Uterus (tissue), 3 donors: ENCODE measurements at regions not wholly inside any gene's neighbourhood (a gene's known extent, or its start where the extent isn't known, plus 50 kb on each side); places are given as distances from the start of the nearest gene placed in this dataset.

Experiments
- DNase-seq, 2 donors: peaks; one replicate each; pipeline ENCODE4 v3.0.0-alpha.2; 2019 to 2020
- H3K27ac ChIP-seq, 2 donors: fragments of 200-600 bp; sonication (generic); 1 replicate in 1 of 2; 2 replicates in 1 of 2; pipeline ENCODE4 v1.5.1; 2016 to 2018
- H3K27me3 ChIP-seq, 2 donors: fragments of 200-600 bp; sonication (generic); one replicate each; pipeline ENCODE4 v1.5.1; 2018 to 2019; ENCODE audit warnings: control low read depth in 1 of 2
- H3K36me3 ChIP-seq, 2 donors: fragments of 200-600 bp; sonication (generic); one replicate each; pipeline ENCODE4 v1.5.1; 2019; ENCODE audit warnings: control low read depth in 1 of 2
- H3K4me1 ChIP-seq, 2 donors: fragments of 200-600 bp; sonication (generic); one replicate each; pipeline ENCODE4 v1.5.1; 2018 to 2019; ENCODE audit warnings: control low read depth in 1 of 2
- H3K4me3 ChIP-seq, 2 donors: fragments of 200-600 bp; sonication (generic); 1 replicate in 1 of 2; 2 replicates in 1 of 2; pipeline ENCODE4 v1.5.1; 2018 to 2019; ENCODE audit warnings: mild to moderate bottlenecking in 1 of 2
- H3K9me3 ChIP-seq, 2 donors: fragments of 200-600 bp; sonication (generic); one replicate each; pipeline ENCODE4 v1.5.1; 2019; ENCODE audit warnings: control low read depth in 1 of 2
- POLR2A ChIP-seq, 2 donors: fragments of 450-650 bp; IDR thresholded peaks; one replicate each; pipeline ENCODE4 v1.6.1; 2016; ENCODE audit warnings: antibody characterized with exemption in 2 of 2, mild to moderate bottlenecking in 1 of 2, moderate library complexity in 1 of 2
- intact Hi-C: fragments of 100-400 bp; cut with DNase I; formaldehyde crosslinking; loops from one replicate; pipeline ENCODE4 v1.15.1; 2023; ENCODE audit warnings: low total_unique reads
- TF ChIP-seq, protein P1 (sequence below), 4 experiments: fragments of 200-600 bp in 2 of 4; fragments of 450-650 bp in 2 of 4; sonication (generic) in 2 of 4; IDR thresholded peaks; one replicate each; pipeline ENCODE4 v1.5.1; 2016 to 2019; ENCODE audit warnings: antibody characterized with exemption in 4 of 4, mild to moderate bottlenecking in 2 of 4, moderate library complexity in 1 of 4
- donor health status: DM: yes; HTN: yes; CAD: no.

DNA sequence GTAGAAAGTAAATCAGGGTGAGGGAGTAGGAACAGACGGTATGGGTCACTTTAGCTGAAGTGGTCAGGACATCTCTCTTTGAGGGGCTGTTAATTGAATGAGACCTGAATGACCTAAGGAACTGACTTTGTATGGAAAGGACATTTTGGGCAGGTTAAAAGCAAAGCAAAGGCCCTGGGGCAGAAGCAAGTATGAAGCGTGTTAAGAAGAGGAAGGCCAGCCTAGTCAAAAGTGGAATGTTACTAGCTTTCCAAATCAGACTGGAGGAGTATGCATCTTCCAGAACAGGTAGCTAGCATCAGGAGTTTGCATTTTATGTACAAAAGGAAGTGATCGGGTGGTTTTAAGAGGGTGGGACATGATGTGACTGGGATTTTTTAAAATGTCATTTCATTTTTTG, 70.9 kb upstream of the PCGF5 start:
- TF ChIP-seq, protein P1, sequence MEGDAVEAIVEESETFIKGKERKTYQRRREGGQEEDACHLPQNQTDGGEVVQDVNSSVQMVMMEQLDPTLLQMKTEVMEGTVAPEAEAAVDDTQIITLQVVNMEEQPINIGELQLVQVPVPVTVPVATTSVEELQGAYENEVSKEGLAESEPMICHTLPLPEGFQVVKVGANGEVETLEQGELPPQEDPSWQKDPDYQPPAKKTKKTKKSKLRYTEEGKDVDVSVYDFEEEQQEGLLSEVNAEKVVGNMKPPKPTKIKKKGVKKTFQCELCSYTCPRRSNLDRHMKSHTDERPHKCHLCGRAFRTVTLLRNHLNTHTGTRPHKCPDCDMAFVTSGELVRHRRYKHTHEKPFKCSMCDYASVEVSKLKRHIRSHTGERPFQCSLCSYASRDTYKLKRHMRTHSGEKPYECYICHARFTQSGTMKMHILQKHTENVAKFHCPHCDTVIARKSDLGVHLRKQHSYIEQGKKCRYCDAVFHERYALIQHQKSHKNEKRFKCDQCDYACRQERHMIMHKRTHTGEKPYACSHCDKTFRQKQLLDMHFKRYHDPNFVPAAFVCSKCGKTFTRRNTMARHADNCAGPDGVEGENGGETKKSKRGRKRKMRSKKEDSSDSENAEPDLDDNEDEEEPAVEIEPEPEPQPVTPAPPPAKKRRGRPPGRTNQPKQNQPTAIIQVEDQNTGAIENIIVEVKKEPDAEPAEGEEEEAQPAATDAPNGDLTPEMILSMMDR (IDR thresholded peaks at IDR 0.05) = no peak
- TF ChIP-seq POLR2A (IDR thresholded peaks at IDR 0.05) = no peak
- Histone ChIP-seq H3K27me3 (no peaks in the 10 kb centered on the region), H3K36me3 (no peaks in the 10 kb centered on the region), H3K4me1 (no peaks in the 10 kb centered on the region), H3K9me3 (no peaks in the 10 kb centered on the region), H3K27ac (no peak overlapping the region), H3K4me3 (no peak overlapping the region)
- intact Hi-C loops = no loop called here
- no peak for DNase-seq

DNA sequence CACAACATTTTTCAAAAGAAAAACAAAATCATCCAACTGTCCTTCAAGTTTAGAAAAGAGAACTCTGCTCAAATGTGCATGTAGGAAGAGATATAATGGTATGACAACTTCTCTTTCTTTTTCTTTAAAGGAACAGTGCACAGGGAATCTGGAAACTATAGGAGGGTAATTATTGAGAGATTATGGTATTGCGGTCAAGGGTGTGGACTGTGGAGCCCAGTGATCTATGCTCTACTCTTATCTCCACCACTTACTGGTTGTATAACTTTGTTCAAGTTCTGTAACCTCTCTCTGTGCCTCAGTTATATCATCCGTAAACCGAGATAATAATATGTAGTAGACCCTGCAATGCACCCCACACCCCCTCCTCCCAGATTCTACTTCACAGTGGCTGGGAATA, 69.8 kb upstream of the PCGF5 start:
- H3K36me3 ChIP-seq = no peaks in the 10 kb centered on the region
- no peak for DNase-seq
- no peaks in the 10 kb centered on the region for H3K4me1 ChIP-seq
- intact Hi-C loops = no loop called here
- H3K27ac ChIP-seq = no peak overlapping the region
- no peaks in the 10 kb centered on the region for H3K27me3 ChIP-seq
- no peak overlapping the region for H3K4me3 ChIP-seq
- TF ChIP-seq, protein P1 (IDR thresholded peaks at IDR 0.05) = no peak
- no peak for TF ChIP-seq POLR2A (IDR thresholded peaks at IDR 0.05)
- no peaks in the 10 kb centered on the region for H3K9me3 ChIP-seq

DNA sequence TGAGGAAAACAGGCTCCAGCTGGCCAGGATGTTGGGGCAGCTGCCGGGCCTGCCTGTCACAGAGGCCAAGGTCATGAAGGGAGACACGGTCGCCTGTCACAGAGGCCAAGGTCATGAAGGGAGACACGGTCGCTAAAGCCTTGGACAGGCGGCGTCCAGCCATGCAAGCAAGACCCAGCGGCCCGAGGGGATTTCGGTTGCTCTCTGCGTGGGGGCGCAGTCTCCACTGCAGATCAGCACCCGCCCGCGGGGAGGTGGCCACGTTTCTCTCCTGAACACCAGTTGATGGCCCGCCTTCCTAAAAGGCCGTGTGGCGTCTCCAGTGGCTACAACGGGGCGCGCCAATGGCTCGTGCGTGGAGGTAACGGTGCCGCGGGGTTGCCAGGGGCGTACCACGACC, 67.0 kb upstream of the PCGF5 start:
- Histone ChIP-seq H3K4me1 (no peaks in the 10 kb centered on the region), H3K9me3 (no peaks in the 10 kb centered on the region), H3K27me3 (no peaks in the 10 kb centered on the region), H3K27ac (no peak overlapping the region), H3K4me3 (no peak overlapping the region), H3K36me3 (no peaks in the 10 kb centered on the region)
- TF ChIP-seq POLR2A (IDR thresholded peaks at IDR 0.05) = no peak
- TF ChIP-seq, protein P1 (IDR thresholded peaks at IDR 0.05) = no peak
- intact Hi-C loops = no loop called here
- no peak for DNase-seq

DNA sequence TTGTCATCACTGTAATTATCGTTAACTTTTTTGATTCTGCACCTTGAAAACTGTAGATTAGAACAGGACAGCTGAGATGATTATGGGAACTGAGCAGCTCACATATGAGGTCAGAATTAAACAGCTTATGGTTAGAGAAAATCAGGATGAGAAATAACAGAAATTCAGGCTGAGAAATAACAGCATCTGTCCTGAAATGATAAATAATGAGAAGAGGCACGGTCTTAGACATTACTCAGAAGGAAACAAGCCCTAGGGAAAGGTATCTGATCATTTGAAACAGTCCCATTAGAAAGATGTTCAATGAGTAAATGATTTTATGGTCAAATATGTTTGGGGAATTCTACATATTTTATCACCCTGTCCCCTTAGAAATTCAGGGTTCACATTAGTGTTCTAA, 65.6 kb upstream of the PCGF5 start:
- no peaks in the 10 kb centered on the region for H3K4me1 ChIP-seq
- intact Hi-C loops = no loop called here
- no peaks in the 10 kb centered on the region for H3K9me3 ChIP-seq
- no peak for DNase-seq
- no peak overlapping the region for H3K27ac ChIP-seq
- no peak overlapping the region for H3K4me3 ChIP-seq
- TF ChIP-seq, protein P1 (IDR thresholded peaks at IDR 0.05) = no peak
- no peak for TF ChIP-seq POLR2A (IDR thresholded peaks at IDR 0.05)
- no peaks in the 10 kb centered on the region for H3K36me3 ChIP-seq
- H3K27me3 ChIP-seq = no peaks in the 10 kb centered on the region

DNA sequence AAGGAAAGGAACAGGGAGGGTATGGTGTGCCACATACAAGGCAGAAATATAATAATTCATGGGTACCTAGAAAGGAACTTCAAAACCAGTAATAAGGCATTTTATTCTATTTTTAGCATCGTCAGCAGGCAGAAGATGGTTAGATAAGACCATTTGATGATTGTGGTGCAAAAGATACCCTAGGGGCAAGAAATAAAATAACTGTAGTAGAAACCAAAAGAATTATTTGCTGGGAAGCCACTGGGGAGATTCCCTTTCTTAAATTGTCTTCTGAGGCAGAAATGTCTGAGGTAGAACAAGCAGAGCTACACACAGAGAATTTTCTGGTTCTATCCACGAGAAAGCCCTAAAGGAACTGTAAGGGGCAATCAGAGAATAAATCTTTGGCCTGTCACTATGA, 64.3 kb upstream of the PCGF5 start:
- H3K27me3 ChIP-seq = no peaks in the 10 kb centered on the region
- no peaks in the 10 kb centered on the region for H3K36me3 ChIP-seq
- no peaks in the 10 kb centered on the region for H3K4me1 ChIP-seq
- DNase-seq = no peak
- H3K27ac ChIP-seq = no peak overlapping the region
- H3K9me3 ChIP-seq = no peaks in the 10 kb centered on the region
- no peak for TF ChIP-seq POLR2A (IDR thresholded peaks at IDR 0.05)
- TF ChIP-seq, protein P1 (IDR thresholded peaks at IDR 0.05) = no peak
- intact Hi-C loops = no loop called here
- H3K4me3 ChIP-seq = no peak overlapping the region
